Stimulated activated CD4-positive, alpha-beta T cell treated with anti-CD3 and anti-CD28 coated beads, Interleukin-2, amount 100 ng/mL, for 24 hours (primary cell): ENCODE measurements at regions not wholly inside any gene's neighbourhood (a gene's known extent, or its start where the extent isn't known, plus 50 kb on each side); places are given as distances from the start of the nearest gene placed in this dataset.
"Not testable (repeated sequence)": the region's sequence is repeated elsewhere in the genome, so short reads cannot be mapped to it uniquely, and the experiment has no call there.

ENCODE experiments used
- DNase-seq, 2 donors: peaks; one replicate each; pipeline ENCODE4 v3.0.0-alpha.2; 2020

- DNase-seq: no peak
Observed at GRCh38 chrX:39245024-39245423, 443.8 kb downstream of the MID1IP1 start.

GRCh38 chrX:39247536-39247935 lies 446.3 kb downstream of the MID1IP1 start:
- DNase-seq: no peak

- no peak for DNase-seq
Observed at GRCh38 chrX:39248330-39248729, 447.1 kb downstream of the MID1IP1 start.

GRCh38 chrX:39249999-39250398 lies 448.7 kb downstream of the MID1IP1 start:
- no peak for DNase-seq

- no peak for DNase-seq
Observed at GRCh38 chrX:39251995-39252394, 450.7 kb downstream of the MID1IP1 start.

- no peak for DNase-seq
Observed at GRCh38 chrX:39253551-39253950, 452.3 kb downstream of the MID1IP1 start.

- no peak for DNase-seq
Observed at GRCh38 chrX:39258331-39258730, 457.1 kb downstream of the MID1IP1 start.

- DNase-seq: no peak
Observed at GRCh38 chrX:39260965-39261364, 459.7 kb downstream of the MID1IP1 start.

GRCh38 chrX:39261446-39262147 lies 460.3 kb downstream of the MID1IP1 start:
- DNase-seq: no peak

- peak in 1 of 2 donors; percentile 10 for DNase-seq
Observed at GRCh38 chrX:39262641-39263040, 461.4 kb downstream of the MID1IP1 start.

GRCh38 chrX:39264023-39264422 lies 462.8 kb downstream of the MID1IP1 start:
- no peak for DNase-seq

GRCh38 chrX:39267176-39267575 lies 465.9 kb downstream of the MID1IP1 start:
- DNase-seq: no peak

- DNase-seq: no peak
Observed at GRCh38 chrX:39268207-39268606, 466.9 kb downstream of the MID1IP1 start.

GRCh38 chrX:39275500-39276068 lies 474.3 kb downstream of the MID1IP1 start:
- no peak for DNase-seq

- not testable (repeated sequence) for DNase-seq
Observed at GRCh38 chrX:39277685-39278390, 476.6 kb downstream of the MID1IP1 start.

- DNase-seq: no peak
Observed at GRCh38 chrX:39283239-39283638, 482.0 kb downstream of the MID1IP1 start.

- no peak for DNase-seq
Observed at GRCh38 chrX:39288592-39288991, 487.3 kb downstream of the MID1IP1 start.

- no peak for DNase-seq
Observed at GRCh38 chrX:39289827-39290226, 488.6 kb downstream of the MID1IP1 start.

- DNase-seq: no peak
Observed at GRCh38 chrX:39293203-39293602, 491.9 kb downstream of the MID1IP1 start.

GRCh38 chrX:39296472-39296871 lies 495.2 kb downstream of the MID1IP1 start:
- DNase-seq: no peak

- DNase-seq: no peak
Observed at GRCh38 chrX:39298821-39299220, 497.6 kb downstream of the MID1IP1 start.

- no peak for DNase-seq
Observed at GRCh38 chrX:39299615-39300014, 498.4 kb downstream of the MID1IP1 start.

- no peak for DNase-seq
Observed at GRCh38 chrX:39301036-39301435, 499.8 kb downstream of the MID1IP1 start.

- no peak for DNase-seq
Observed at GRCh38 chrX:39302838-39303237, 501.6 kb downstream of the MID1IP1 start.
